COLO829 (cell line): ENCODE measurements at regions not wholly inside any gene's neighbourhood (a gene's known extent, or its start where the extent isn't known, plus 50 kb on each side); places are given as distances from the start of the nearest gene placed in this dataset.

ENCODE experiments used
- DNase-seq: peaks from one replicate; pipeline ENCODE4 v3.0.0; 2012; ENCODE audit warnings: low spot score

GRCh38 chr15:66905954-66906353 lies 159.4 kb upstream of the SMAD3 start:
- DNase-seq: no peak

- DNase-seq: no peak
Measured at GRCh38 chr15:66906668-66907614, 158.5 kb upstream of the SMAD3 start.

- no peak for DNase-seq
Measured at GRCh38 chr15:66907826-66908743, 157.3 kb upstream of the SMAD3 start.

DNA sequence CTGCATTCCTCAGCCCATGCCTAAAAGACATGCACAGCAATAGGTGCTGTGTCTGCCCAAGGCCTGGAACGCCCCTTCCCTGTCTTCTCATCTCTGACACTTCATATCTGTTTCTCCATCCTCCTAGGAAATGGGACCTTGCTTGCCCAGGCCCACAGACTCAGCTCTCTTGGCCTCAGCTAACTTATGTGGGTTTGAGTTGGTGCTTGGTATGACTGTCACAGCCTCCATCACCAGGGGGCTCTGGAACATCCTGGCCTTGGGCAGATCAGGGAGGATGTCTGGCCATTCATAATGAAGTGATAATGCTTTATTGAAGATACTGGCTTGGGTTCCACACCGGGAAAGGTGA lies 156.7 kb upstream of the SMAD3 start:
- no peak for DNase-seq

- DNase-seq: no peak
Measured at GRCh38 chr15:66909381-66909890, 156.0 kb upstream of the SMAD3 start.

GRCh38 chr15:66911131-66911700 lies 154.2 kb upstream of the SMAD3 start:
- DNase-seq: no peak

DNA sequence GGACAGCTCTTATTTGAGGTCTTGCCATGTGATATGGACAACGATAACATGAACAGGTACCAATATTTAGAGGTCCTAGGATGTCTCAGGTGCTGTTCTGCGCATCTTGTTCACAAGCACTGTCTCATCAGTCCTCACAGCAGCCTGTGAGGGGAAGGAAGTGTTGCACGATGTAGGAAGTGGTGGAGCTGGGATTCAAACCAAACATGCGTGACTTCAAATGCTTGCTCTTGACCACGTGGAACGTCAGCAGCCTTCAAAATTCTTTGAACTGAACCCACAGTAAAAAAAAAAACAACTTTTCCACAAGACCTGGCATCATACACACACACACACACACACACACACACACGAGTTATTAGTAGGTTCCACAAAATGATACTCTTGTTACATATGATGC lies 153.4 kb upstream of the SMAD3 start:
- no peak for DNase-seq

DNA sequence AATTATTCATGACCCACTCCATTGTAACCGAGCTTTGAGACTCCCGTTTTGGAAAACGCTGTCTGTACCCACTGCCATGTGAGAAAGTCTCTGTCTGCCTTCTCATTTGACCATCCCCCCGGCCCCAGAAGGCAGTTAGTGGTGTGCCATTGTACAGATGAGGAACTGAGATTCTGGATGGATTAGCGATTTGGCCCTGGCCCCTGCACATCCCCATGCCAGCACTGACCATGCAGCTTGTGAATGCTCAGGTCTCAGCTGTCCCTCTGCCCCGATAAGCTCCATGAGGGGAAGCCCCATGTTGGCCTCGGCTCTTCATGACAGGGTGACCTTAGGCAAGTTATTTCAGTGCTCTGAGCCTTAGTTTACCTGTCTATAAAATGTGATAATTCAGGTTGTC lies 153.0 kb upstream of the SMAD3 start:
- no peak for DNase-seq

GRCh38 chr15:66917904-66918448 lies 147.4 kb upstream of the SMAD3 start:
- no peak for DNase-seq

DNA sequence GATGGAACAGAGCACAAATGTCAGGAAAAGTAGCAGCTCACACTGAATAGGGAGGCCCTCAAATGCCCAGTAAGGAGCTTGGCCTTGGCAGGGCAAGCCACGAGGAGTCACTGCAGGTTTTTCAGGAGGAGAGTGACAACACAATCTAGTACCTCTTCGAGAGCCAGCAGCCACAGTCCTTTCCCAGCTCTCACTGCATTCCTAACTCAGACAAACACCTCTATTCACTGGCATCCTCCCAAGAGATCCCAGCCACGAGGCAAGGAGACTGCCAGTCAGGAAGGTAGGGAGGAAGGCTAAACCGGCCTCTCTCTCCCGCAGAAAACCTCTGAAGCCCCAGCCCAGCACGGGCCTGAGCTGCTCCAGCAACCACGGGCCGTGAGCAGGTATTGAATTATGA lies 146.0 kb upstream of the SMAD3 start:
- no peak for DNase-seq

DNA sequence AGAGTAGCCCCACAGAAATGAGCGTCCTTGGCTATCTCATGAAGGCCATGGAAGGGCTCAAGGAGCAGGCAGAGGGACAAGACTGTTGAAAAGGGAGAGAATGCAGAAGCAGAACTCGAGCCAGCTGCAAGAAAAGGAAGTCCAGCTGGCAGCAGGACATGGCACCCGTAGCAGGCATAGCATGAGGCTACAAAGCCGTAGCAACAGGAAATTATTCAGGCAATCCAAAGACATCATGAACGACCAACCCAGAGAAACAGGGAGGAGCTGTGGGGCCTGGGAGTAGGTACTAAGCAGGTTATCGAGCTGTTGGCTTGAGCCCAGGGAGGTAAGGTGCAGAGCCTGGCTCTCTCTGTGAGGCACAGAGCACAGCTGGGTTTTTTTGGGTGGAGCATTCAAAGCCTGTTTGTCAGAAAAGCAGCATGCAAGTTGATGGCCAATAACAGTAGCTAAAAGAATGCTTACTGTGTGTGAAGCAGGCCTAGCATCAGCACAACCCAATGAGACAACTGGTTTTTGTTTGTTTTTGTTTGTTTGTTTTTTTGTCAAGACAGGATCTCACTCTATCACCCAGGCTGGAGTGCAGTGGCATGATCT lies 144.0 kb upstream of the SMAD3 start:
- DNase-seq: no peak

GRCh38 chr15:66922608-66923007 lies 142.8 kb upstream of the SMAD3 start:
- DNase-seq: no peak

- no peak for DNase-seq
Measured at GRCh38 chr15:66923438-66923881, 141.9 kb upstream of the SMAD3 start.

DNA sequence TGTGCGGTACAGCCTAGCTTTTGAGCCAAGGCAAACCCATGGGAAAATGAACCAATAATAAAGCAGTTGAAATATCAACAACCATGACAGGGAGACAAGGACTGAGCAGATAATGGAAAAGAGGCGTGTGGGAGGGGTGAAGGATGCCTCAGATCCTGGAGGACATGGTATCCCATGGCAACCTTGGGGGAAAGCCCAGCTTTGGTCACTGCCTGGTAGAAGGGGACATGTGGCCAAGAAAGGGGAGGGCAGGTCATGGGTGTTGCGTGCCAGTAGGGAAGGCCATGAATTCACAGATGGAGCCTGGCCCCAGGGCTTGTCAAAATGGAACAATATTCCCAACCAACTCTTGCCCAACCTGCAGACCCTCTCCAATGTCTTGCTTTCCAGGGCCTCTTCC lies 140.5 kb upstream of the SMAD3 start:
- no peak for DNase-seq

GRCh38 chr15:66925721-66926120 lies 139.7 kb upstream of the SMAD3 start:
- DNase-seq: no peak

DNA sequence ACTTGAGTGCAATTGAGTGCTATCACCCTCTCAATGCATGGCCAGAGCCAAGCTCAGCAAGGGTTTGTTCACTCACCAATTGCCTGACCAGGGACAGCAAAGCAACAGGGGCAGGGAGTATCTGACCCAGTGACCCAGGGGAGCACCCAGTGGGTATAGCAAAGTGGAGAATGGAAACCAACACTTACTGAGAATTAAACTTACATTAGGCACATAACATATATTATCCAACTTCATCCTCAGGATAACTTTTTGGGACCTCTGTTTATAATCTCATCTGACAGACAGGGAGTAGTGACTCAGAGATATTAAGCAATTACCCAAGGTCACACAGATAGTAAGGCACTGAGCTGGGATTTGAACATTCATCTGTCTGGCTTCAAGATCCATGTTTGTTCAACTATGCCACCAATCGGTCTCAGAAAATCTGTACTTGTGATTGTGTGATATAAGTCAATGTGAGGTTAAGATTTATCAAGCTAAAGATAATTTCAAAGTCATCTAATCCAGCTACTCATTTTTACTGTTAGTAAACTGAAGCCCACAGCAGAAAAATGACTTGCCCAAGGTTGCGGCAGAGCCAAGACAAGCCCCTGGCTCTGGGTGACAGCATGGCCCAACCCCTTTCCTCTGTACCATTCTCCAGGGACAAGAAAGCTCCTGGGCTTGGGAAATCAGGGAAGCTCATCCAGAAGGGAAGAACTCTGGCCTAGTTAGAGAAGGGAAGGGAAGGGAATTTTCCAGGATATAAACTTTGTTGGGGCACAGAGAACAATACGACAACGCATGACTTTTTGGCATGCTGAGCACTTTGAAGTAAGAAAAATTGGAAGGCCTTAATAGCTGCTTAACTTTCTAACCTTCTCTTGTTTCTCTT lies 138.0 kb upstream of the SMAD3 start:
- no peak for DNase-seq

DNA sequence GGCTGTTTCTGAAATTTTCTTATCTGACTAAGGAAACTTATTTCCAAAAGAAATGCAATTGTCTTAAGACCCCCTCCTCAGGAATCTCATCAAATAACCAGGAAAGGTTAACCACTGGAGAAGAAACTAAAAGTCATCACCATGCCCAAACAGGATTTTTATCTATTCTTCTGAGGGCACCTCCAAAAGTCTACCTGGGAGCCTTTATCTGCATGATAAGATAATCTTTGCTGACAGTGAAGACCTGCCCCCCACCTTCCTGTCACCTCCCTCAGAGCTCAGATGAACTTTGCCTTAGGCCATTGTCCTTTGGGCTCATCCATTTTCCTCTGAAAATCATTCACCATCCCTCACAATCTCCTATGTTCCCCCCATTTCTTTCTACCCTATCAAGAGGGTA lies 137.3 kb upstream of the SMAD3 start:
- DNase-seq: no peak

GRCh38 chr15:66928784-66929183 lies 136.6 kb upstream of the SMAD3 start:
- no peak for DNase-seq

DNA sequence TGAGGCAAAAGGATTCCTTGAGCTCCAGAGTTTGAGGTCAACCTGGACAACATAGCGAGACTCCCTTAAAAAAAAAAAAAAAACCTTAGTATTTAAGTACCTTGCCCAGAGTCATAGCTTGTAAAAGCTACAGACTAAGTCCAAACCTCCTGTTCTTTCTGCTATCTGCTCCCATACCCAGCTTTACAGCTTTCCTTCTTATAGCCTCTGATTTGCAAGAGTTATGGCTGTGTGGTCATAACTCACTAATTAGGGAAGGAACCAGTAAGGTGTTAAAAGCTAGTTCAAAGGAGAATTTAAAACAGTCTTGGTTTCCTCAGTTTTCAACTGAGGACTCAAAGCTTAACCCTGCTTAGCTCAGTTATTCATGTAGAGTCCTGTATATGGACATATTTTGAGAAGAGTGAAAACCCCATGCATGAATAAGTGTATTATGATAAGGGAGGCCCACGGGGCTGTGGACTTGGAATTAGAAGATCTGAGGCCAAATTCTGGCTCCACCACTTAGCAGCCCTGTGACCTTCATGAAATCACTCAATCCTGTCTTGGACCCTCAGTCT lies 135.5 kb upstream of the SMAD3 start:
- DNase-seq: no peak
